NCI-H345 treated with DMSO at 0.1 percent for 48 hours (cell line): ENCODE measurements at regions not wholly inside any gene's neighbourhood (a gene's known extent, or its start where the extent isn't known, plus 50 kb on each side); places are given as distances from the start of the nearest gene placed in this dataset.
"Not testable (repeated sequence)": the region's sequence is repeated elsewhere in the genome, so short reads cannot be mapped to it uniquely, and the experiment has no call there.

Experiments used
- DNase-seq: peaks from one replicate; lab custom pipeline; 2025; ENCODE audit not compliant: unreplicated experiment; lab: John Stamatoyannopoulos, UW

DNA sequence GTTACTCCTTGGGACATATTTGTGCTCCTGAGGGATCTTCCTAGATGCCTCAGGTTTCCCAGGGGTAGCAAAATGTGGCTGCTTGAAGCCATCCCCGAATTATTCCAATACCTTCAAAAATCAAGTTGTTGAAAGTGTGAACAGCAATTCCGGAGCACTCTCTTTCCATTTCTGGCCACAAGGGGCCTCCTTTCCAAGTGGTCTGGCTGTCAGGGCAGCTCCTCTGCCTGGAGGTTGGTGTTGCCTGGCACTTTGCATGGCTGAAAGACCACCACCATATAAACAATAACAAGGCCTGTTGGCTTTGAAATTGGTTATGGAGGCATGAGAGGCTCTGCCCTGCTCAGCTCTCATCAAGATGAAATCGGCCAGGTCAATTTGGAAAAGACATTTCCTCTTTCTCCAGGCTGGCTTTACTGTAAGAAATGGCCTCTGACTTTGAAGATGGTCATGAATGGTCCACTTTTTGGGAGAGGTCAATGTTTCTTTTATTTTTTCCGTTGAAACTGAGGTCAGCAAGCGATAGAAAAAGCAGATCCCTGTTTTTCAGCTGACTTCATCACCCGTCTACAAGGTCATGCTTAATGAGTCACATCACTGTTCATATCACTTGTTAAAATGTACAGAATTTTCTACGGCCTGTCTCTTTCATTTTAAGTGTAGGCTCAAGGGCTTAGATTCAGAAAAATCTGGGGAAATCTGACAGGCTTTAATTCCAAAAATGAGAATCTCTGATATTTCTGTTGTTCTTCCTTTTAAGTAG, 481.1 kb upstream of the ZNF608 start:
- DNase-seq: no peak

DNA sequence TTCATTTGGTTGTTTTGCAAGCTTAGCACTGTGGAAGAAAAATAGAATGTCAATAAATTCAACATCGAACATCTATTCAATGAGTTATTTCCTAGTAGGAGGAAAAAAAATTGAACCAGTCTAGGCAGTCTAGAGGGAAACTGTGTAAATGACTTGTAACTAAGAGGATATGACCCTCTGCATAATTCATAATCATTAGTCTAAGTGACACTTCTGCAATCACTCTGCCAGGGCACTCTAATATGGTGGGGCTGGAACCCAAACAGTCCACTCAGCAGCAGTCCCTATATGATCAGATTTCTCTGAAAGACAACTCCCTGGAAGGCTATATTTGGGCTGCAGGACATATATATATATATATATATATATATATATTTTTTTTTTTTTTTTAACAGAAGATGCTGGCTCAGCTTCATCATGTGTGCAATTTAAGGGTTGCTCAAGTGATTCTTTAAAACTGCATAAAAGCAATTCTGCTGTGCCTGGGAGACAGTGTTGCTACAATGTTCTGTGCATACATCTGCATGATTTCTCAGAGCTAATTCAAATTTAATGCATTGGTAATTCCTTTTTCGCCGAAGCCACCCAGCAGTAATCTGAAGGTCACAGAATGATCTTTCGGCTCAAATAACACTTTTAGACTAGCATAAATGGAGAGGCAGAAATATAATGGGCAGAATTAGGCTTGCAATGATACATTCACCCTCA, 482.1 kb upstream of the ZNF608 start:
- no peak for DNase-seq

DNA sequence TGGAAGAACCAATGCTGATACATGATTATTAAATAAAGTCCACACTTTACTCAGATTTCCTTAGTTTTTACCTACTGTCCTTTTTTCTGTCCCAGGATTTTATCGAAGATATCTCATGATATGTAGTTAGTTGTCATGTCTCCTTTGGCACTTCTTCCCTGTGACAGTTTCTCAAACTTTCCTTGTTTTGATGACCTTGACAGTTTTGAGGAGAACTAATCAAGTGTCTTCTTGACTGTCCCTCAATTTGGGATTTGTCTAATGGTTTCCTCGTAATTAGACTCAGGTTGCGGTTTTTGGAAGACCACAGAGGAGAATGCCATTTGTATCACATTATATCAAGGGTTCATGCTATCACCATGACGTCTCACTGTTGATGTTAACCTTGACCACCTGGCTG, 483.1 kb upstream of the ZNF608 start:
- no peak for DNase-seq

DNA sequence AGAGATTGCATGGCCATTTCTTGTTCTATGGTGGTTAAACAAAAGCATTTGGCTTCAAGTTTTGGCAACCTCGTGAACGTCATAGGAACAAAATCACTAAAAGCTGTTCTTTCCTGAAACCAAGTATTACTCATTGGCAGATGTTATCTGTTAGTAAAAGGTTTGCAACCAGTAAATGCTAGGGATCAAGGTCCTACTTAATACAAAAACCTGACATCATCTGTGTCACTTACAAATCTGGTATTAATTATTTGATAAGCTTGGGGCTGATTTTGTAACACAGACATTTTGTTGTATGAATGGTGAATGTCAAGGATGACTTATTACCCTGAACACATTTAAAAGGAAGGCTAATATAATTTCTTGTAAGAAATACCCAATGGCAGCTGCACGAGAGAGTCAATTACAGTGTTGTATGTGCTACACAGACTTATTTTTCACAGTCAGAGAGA, 486.4 kb upstream of the ZNF608 start:
- no peak for DNase-seq

DNA sequence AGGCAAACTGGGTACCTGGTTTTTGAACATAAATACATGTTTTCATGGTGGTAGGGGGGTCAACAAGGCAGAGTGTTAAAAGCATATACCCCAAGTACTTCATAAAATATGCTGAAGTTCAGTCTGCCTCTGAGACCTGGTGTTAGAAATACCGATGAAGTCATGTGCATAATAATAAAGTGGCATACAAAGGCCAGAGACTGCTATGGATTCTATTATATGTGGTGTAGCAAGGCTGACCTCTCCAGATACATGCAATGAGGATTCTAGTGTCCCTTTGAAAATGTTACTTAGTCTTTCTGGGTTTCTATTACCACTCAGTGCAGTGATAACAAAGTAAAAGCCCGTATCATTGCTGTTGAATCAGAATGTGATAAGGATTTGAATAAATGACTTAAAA, 487.5 kb upstream of the ZNF608 start:
- no peak for DNase-seq

DNA sequence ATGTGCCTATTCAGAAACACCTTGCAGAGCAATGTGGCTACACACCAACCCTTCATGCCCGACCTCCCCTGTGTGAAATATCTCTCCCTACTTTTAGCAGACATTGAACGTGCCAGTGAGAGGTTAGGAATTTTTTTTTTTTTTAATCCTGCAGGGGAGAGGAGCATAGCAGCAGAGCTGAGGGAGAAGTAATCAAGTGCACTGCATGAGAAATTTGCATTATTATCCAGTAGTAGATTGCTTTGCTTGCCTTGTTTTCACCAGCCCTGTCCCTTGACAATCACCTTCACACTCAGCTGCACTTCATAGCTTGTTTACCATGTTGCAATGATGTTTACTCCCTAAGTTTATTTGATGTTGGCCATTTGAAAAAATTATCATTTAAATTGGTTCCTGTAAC, 489.6 kb upstream of the ZNF608 start:
- no peak for DNase-seq

DNA sequence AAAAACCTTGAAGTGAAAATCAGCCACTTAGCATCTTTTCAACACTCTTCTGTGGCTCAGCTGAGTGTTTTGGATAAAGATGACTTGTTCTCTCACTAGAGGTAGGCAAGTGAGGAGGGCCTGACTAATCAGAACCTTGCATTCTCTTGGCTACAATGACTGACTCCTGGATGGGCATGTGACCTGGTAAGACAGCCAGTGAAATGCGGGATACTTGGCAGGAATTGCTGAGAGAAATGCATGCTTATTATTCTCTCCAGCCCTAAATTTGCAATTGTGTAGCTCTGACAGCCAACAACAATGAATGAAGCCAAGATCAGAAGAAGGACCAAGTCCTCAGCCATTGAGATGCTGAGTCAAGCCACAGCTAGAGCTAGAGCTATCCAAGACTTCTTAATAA, 490.5 kb upstream of the ZNF608 start:
- no peak for DNase-seq

DNA sequence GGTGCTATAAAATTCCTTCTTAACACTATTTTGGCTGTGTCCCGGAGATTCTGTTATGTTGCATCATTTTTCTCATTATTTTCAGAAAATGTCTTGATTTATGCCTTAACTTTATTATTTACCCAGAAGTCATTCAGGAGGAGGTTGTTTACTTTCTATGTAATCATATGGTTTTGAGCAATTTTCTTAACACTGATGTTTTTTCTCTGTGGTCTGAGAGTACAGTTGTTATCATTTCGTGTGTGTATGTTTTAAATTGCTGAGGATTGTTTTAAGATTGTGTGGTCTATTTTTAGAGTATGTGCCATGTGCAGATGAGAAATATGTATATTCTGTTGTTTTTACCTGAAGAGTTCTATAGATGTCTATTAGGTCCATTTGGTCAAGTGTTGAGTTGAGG, 498.1 kb upstream of the ZNF608 start:
- DNase-seq: no peak

DNA sequence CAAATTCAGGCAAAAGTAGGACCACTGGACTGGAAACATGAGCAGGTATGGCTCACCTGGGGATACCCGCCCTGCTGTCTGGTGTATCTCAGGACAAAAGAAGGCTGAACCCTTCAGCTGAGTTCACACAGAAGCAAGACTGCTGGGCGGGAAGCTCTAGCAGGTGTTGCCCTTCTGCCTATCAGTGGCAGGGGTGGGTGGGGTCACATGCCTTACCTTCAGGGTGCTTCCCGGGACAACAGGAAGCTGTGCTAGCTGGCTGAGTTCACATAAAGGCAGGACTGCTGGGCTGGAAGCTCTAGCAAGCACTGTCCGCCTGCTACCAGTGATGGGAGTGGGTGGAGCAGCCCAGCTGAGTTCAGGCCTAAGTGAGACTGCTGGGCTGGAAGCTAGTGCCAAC, 498.8 kb upstream of the ZNF608 start:
- DNase-seq: no peak

DNA sequence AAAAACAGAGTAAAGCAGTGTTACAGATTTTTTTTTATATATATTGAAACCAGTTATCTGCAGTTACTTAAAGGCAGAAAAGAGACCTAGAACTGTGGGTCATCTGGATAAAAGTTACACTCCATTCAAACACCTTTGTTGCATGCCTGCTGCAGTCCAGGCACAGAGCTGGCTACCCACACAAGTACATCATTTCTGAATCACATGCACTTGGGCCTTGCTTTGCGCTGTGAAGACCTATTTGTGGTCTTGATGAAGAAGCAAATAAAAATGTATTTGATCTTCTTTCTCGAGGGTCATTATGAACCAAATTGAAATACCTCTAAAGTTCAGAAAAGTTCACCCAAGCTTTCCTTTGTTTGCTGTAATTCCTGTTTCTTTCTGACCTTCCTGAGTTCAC, 503.0 kb upstream of the ZNF608 start:
- no peak for DNase-seq

DNA sequence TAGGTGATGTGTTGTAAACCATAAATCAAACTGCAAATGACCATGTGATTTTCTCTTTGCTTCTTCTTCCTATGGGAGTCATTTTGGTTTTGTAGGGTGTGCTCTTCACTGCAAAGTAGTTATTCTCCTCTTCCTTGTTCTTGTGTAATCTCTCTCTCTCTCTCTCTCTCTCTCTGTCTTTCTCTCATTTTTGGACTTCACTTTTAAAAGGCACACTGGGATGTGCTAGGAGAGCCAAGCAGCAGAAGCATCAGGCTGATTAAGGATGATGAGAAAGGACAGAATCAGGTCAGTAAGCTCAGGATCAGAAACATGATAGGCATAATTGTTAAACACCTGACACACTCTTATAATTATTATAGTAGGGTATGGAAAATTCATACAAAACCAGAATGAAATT, 505.3 kb upstream of the ZNF608 start:
- no peak for DNase-seq

DNA sequence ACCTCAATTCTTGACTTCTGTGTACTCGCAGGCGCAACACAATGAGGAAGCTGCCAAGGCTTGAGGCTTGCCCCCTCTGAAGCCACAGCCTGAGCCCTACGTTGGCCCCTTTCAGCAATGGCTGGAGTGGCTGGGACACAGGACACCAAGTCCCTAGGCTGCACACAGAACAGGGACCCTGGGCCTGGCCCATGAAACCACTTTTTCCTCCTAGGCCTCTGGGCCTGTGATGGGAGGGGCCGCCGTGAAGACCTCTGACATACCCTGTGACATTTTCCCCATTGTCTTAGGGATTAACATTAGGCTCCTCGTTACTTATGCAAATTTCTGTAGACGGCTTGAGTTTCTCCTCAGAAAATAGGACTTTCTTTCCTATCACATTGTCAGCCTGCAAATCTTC, 507.2 kb upstream of the ZNF608 start:
- DNase-seq: not testable (repeated sequence)

DNA sequence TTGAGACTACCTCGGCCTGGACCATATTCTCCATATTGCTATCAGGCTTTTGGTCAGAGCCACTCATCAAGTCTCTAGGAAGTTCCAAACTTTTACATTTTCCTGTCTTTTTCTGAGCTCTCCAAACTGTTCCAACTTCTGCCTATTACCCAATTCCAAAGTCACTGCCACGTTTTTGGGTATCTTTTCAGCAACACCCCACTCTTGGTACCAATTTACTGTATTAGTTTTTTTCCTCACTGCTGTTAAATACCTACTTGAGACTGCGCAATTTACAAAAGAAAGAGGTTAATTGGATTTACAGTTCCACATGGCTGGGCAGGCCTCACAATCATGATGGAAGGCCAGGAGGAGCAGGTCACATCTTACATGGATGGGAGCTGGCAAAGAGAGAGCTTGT, 507.8 kb upstream of the ZNF608 start:
- no peak for DNase-seq

DNA sequence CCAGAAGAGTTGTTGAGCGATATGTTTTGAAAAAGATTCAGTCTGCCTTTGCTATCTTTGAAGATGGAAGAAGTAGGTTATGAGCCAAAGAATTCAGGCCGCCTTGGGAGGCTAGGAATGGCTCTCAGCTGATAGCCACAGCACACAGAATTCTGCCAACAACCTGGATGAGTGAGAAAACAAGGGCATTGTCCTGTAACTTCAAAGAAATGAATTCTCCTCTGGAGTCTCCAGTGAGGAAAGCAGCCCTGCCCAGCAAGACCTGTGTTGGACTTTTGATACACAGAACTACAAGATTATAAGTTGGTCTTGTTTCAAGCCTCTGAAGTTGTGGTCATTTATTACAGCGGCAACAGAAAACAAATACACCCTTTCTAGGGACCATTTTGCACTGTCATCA, 509.9 kb upstream of the ZNF608 start:
- no peak for DNase-seq

DNA sequence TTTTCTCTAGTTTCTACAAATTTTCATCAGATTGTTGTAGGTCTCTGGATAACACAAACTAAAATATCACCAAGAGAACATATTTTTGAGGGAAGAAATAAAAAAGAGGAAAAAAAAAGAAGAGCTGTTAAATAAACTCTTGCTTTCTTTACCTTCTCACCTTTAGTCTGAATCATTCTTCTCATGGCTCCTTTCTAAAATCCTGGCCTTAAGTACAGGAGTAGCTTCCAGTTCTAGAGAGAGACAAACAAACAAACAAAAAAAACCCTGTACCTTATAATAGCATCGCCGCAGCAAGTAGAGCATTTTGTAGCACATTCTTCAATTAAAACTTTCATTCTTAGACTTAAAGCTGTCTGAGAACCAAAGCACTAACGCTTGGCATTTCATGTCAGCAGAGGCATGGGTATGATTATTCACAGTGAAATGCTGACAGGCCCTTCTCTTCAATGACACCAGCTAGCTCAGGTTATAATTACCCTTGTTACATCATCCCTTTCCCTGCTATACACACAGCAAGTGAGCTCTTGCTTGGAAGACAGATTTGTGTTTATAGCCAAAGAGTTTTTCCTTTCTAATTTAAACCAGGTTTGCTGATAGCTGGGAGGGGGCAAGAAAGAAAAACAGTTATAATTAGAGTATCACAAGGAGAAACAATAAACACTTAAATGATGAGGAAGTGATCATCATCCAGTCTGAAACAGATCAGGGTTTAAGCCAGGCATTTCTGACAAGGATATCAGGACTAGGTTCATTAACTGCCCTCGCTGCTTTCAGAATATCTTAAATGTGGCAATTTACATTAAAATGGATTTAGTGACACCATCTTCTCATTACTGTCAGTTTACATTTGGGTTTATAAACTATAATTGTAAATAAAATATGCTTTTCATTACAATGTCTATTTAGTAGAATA, 510.9 kb upstream of the ZNF608 start:
- DNase-seq: peak; percentile 4

DNA sequence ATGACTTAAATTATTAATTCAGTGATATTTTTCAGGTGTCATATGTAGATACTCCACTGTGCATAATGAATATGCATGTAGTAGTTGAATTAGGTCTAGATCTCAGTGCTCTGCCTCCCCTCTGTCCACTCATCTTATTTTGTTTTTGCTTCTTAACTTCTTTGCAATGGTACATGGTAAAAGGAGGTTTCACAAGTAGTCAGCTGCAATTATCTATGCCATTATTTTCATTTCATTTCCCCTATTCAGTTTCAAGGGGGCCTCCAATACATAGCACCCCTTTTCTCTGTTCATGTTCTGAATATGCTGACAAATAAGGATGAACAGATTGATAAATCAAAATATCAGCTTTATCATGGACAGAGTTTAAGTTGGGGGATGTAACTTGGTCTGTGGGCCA, 511.6 kb upstream of the ZNF608 start:
- DNase-seq: no peak

DNA sequence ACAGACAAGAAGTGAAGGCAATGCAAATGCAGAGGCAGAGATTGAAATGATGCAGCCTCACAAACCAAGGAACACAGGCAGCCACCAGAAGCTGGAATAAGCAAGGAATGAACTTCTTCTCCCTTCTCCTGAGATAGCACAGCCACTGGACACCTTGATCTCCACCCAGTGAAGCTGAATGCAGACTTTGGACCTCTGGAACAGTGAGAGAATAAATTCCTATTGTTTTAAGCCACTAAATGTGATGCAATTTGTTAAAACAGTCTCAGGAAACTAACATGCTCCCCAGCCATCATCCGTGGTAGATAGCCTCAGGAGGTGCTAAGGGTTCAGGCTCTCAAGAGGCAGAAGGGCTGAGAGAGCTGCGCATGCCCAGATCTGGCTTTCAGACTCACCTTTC, 512.2 kb upstream of the ZNF608 start:
- no peak for DNase-seq

DNA sequence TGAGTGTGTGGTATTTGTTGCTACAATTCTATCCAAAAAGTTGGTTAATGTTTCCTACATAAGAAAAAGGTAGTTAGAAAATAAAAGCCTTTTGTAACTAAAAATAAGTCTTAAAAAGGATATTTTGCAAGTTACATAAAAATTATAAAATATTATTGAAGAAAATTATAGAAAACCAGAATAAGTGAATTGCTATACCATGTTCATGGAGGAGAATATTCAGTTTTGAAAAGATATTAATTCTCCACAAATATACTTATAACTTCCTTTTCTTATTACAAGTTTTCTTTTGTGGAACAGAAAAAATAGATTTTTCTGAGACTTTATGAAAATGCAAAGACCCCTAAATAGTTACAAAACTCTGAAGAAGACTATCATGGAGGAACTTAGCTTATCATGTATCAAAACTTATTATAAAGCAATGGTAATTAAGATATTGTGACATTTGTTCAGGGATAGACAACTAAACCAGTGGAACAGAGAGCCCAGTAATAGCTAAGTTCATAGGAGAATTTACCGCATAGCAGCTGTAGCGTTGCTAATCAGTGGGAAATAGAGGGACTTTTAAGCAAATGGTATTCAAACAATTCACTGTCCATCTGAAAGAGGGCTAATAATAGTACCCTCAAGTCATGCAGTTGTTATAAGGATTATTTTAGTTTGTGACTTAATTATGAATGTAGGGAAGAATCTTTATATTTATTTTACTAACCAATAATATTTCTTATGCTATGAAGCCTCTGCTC, 515.2 kb upstream of the ZNF608 start:
- DNase-seq: no peak

DNA sequence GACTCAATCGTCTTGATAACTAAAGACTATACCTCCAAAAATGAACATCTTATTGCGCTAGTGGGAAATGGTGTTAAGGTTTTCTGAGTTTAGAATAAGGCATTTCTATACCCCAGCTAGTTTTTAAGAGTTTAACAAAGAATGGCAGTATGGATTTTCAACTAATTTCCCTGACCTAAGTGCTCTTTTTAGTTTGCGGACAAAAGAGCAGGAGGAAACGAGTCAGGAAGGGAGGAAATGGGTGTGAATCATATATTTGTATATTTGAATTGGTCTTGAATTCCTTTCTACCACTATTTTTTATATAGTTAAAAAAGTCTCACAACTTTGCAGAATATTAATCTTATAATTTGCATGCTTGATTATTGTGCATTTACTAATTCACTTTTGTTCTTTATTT, 516.3 kb upstream of the ZNF608 start:
- no peak for DNase-seq

DNA sequence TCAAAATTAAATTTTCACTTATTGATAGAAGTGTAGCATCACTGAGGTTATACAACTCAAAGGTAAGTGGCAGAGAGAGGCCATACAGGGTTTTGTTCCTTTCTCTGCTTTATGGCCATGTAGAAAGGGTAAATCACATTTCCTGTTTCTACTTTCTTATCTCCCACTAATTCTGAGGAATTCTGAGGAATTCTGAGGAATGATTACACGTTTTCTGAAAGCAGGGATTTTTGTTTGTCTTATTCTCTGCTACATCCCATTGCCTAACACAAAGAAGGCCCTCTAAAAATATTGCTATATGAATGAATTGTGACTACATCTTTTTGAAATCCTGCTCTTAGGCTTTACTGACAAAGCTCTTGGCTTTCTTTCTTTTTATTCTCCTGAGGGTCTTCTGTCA, 516.9 kb upstream of the ZNF608 start:
- no peak for DNase-seq

DNA sequence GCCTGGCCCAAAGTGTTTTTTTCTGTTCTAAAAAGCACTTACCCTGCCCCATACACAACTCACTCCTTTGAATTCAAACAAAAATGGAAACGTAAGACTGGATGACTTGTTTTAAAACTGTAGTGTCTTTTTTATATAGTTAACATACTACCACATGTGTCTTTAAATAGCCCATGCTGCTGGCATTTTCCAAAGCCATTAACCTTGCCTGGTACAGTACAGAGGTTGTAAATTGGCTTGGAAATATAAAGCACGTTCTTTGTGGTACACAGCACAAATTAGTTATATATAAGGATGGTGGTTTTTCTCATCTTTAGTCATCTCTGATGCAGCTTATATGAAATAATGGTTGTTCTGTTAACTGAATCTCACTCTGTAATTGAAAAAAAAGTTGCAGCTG, 519.7 kb upstream of the ZNF608 start:
- no peak for DNase-seq
